ENCODE measurements at regions not wholly inside any gene's neighbourhood (a gene's known extent, or its start where the extent isn't known, plus 50 kb on each side); places are given as distances from the start of the nearest gene placed in this dataset.

- TF ChIP-seq CTCF (optimal IDR thresholded peaks at IDR 0.05 in 1 of 3, IDR thresholded peaks at IDR 0.05 in 1 of 3, conservative IDR thresholded peaks at IDR 0.05 in 1 of 3; ENCODE audit: extremely low read depth in 1 of 3, insufficient read depth in 2 of 3, low read length in 3 of 3) (no peak), EZH2 (IDR thresholded peaks at IDR 0.05; ENCODE audit: low read length) (no peak)
Measured at GRCh38 chr5:102590467-102590866, 91.7 kb upstream of the SLCO6A1 start.
